ENCODE measurements at regions not wholly inside any gene's neighbourhood (a gene's known extent, or its start where the extent isn't known, plus 50 kb on each side); places are given as distances from the start of the nearest gene placed in this dataset.

GRCh38 chr1:218728898-218729565 lies 383.9 kb downstream of the TGFB2 start:
- DNase-seq, result no peak

- DNase-seq, result no peak
Observed at GRCh38 chr1:218735436-218736032, 390.4 kb downstream of the TGFB2 start.

GRCh38 chr1:218739426-218739825 lies 394.3 kb downstream of the TGFB2 start:
- no peak for DNase-seq

DNA sequence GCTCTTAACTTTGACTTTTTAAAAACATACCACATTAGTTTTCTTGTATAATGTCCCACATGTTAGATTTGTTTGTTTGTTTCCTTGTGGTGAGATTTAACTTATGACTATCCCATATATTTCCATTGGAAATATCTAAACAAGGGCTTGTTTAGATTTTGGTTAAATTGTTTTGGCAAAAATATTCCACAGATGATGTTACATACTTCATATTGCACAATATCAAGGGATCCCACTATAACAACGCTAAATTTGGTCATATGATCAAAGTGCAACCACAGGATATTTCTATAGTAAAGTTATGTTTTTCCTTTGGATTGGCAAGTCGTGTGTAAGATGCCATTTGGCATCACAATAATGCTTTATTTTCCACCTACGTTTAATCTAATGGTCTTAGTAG lies 396.7 kb downstream of the TGFB2 start:
- no peak for DNase-seq

- no peak for DNase-seq
Observed at GRCh38 chr1:218742467-218743262, 397.5 kb downstream of the TGFB2 start.

DNA sequence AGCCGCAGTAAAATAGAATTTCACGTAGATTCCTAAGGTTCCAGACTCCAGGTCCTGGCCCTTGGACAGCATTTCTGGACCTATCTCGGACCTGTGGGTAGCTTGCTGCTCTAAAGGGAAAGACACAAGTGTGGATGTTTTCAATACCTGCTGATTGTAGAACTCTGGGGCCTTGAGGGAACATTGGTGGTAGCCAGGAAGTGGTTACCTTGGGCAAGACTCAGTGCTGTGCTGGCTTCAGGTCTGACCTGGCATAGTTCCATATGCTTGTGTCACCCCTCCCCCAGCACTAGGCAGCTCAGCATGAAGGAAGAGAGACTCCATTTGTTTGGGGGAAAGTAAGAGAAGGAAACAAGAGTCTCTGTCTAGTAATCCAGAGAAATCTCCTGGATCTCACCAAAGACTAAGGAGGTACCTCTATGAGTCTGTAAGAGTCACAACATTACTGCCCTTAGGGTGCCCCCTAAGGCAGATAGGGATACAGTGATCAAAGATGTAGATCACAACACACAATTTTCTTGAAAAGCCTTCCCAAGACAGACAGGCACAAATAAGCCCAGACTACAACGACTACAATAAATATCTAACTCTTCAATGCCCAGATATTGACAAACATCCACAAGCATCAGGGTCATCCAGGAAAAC lies 398.8 kb downstream of the TGFB2 start:
- no peak for DNase-seq

DNA sequence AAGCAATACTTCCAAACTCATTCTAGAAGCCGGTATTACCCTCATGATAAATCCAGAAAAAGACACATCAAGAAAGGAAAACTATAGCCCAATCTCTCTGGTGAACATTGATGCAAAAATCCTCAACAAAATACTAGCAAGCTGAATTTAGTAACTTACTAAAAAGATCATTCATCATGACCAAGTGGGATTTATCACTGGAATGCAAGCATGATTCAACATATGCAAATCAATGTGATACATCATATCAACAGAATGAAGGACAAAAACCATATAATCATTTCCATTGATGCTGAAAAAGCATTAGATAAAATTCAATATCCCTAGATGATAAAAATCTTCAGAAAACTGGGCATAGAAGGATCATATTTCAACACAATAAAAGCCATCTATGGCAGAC lies 402.9 kb downstream of the TGFB2 start:
- DNase-seq, result no peak

DNA sequence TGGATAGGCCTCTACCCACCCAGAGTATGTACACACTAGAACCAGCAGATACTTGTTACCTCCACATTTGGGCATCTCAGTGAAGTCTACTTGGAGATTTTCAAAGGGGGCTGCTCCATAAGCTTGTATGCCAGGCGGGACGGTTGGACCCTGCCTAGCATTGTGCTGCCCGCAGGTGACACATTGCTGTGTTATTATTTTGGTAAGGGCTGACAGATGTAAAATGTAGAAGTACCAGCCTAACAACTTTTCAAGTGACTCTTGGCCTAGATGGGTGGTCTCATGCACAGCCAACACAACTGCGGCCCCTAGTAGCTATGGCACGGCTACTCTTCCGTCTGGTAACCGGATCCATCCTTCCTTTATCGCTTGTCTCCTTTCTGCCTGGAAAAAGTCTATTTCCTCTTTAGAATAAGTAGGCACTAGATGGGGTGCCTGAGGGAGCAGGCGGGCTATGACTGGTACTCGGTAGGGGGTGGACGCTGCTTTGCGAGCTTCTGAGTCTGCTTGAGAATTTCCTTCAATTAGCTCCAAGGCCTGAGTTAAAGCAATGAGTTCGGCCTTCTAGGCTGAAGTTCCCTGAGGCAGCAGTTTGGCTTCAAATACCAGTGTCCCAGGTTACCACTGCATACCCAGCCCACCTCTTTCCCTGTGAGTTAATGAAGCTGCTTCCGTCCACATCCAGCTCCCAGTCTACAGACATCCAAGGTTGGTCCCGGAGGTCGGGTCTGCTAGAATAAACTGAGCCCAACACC lies 405.3 kb downstream of the TGFB2 start:
- DNase-seq, result no peak

DNA sequence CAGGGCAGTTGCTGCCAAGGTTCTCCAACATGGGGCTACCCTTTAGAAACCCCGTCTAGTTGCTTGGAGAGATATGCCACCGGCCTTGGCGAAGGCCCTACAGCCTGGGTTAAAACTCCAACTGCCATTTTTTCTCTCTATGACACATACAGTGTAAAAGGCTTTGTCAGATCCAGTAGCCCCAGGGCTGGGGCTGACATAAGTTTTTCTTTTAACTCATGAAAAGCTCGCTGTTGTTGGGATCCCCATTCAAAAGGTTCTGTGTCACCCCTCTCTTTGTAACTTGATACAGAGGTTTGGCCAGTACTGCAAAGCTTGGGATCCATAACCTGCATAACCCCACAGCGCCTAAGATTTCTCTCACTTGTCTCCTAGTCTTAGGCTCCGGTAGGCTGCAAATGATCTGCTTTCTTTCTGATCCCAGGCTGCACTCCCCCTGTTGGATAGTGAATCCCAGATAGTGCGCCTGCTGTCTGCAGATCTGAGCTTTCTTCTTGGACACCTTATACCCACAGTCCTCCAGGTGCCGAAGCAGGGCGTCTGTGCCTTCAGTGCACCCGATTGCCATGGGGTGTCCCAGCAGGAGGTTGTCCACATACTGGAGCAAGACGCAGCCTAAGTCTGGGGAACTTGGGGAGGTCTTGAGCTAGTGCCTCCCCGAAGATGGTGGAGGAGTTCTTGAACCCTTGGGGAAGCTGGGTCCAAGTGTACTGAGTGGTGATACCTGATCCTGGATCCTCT lies 406.2 kb downstream of the TGFB2 start:
- no peak for DNase-seq

GRCh38 chr1:218752126-218752525 lies 407.0 kb downstream of the TGFB2 start:
- DNase-seq, result no peak

GRCh38 chr1:218754477-218754876 lies 409.3 kb downstream of the TGFB2 start:
- no peak for DNase-seq

- no peak for DNase-seq
Observed at GRCh38 chr1:218755128-218755527, 410.0 kb downstream of the TGFB2 start.

- DNase-seq, result no peak
Observed at GRCh38 chr1:218759795-218760194, 413.9 kb upstream of the LYPLAL1 start.

- DNase-seq, result no peak
Observed at GRCh38 chr1:218760601-218761570, 412.8 kb upstream of the LYPLAL1 start.

GRCh38 chr1:218763538-218763937 lies 410.1 kb upstream of the LYPLAL1 start:
- no peak for DNase-seq

DNA sequence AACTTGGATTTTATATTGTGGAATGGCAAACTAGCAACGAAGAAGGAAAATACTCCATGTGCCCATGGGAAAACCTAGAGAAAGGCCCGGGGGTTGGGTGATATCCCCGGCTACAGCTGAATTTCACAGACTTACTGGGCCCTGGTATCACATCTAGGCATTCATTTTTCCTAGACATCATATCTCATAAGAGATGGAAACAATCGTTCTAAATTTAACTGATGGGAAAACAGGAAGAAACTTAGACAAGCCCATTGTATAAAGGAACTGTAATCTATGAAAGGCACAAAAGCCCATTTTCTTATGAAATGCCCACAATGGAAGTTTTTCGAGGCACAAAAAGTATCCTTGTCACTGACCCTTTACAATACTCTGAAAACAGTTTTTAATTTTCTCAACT lies 407.9 kb upstream of the LYPLAL1 start:
- no peak for DNase-seq

DNA sequence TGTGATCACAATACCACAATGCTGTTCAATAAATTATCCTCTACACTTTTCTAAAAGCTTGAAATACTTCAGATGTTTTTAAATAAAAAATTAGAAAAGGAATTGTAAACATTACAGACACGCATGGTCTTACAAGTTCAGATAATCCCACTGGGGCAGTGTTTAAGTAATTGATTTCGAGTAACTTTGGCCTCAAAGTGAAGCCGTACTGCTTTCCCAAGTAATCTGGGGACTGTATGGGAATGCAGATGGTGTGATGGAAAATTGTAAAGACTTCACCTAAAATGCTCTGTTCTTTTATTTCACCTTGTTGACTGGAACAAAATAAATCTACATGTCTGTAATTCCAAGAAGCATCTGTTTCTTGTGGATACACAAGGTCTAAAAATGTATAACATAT lies 401.7 kb upstream of the LYPLAL1 start:
- DNase-seq, result no peak

DNA sequence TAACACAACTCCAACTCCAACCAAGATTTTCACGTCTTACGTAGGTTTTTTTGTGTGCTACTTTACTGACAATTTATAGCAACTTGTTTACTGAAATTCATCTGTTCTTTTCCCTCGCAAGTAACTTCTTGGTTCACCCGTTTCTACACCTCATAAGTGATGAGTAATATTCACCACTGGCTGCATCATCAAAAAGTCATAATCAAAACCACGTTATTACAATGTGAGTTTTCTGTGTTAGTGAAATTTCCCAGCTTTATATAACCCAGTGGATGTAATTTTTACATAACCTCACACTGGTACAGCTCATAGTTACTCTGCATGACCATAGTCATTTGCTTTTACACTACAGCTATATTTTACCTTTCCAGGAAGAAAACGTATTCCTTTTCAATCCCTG lies 401.1 kb upstream of the LYPLAL1 start:
- DNase-seq, result no peak

DNA sequence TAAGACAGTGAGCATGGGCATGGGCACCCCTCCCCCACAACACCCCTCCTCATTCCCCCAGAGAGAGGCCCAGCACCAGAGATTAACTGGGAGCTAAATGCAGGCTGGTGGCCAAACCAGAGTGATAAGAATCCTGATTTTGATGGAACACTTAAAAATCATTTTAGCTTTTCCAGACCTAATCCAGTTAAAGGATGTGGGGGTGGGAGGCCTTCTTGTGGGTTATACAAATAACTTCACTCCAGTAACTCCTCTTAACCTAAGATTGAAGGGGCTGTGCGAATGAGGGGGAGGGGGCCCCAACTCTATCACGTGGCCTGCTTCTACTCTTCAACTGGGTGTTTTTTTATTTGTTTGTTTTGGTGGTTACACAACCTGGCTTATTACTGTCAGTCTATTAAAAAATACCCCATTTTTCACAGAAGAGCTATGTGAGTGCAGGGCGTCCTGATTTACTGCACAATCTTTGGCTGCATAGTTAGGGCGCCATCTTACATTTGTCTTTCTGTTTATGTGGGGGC lies 398.1 kb upstream of the LYPLAL1 start:
- no peak for DNase-seq

- DNase-seq, result no peak
Observed at GRCh38 chr1:218778257-218779126, 395.2 kb upstream of the LYPLAL1 start.

All from SW 1271 (cell line).